ENCODE measurements at regions not wholly inside any gene's neighbourhood (a gene's known extent, or its start where the extent isn't known, plus 50 kb on each side); places are given as distances from the start of the nearest gene placed in this dataset.

DNA sequence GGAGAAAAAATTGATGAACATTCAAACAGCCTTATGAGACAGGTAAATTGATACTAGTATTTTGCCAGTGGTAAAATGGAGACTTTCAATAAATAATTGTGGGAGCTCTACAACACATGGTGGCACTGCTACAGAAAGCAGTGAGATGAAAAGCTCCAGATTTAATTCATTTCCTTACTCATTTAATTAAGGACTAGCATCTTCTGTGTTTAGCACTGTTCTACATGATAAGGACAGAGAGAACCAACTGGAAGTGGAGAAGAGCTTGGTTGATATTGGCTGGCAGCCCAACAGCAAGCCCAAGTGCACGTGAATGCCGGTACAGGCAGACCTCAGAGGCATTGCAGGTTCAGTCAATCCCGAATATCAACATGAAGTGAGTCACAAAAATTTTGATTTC is 470.4 kb upstream of the MYT1L start:
- TF ChIP-seq, protein P1, sequence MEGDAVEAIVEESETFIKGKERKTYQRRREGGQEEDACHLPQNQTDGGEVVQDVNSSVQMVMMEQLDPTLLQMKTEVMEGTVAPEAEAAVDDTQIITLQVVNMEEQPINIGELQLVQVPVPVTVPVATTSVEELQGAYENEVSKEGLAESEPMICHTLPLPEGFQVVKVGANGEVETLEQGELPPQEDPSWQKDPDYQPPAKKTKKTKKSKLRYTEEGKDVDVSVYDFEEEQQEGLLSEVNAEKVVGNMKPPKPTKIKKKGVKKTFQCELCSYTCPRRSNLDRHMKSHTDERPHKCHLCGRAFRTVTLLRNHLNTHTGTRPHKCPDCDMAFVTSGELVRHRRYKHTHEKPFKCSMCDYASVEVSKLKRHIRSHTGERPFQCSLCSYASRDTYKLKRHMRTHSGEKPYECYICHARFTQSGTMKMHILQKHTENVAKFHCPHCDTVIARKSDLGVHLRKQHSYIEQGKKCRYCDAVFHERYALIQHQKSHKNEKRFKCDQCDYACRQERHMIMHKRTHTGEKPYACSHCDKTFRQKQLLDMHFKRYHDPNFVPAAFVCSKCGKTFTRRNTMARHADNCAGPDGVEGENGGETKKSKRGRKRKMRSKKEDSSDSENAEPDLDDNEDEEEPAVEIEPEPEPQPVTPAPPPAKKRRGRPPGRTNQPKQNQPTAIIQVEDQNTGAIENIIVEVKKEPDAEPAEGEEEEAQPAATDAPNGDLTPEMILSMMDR (IDR thresholded peaks at IDR 0.05): no peak
- TF ChIP-seq POLR2A (IDR thresholded peaks at IDR 0.05): no peak

Data from lower leg skin (tissue), 3 donors.